A673 (cell line): ENCODE measurements at regions not wholly inside any gene's neighbourhood (a gene's known extent, or its start where the extent isn't known, plus 50 kb on each side); places are given as distances from the start of the nearest gene placed in this dataset.

ENCODE experiments used
- EZH2 ChIP-seq: fragments of 200-600 bp; sonication (generic); IDR thresholded peaks from 2 replicates; pipeline ENCODE4 v1.6.1; 2017; ENCODE audit warnings: borderline replicate concordance, low read depth, mild to moderate bottlenecking, mixed read lengths, antibody characterized with exemption, low read length; ENCODE audit not compliant: poor library complexity, severe bottlenecking
- TF ChIP-seq, protein P1 (sequence below): fragments of 300-800, 200-600 bp; sonication (generic); conservative IDR thresholded peaks from 2 replicates; pipeline ENCODE4 v1.5.1; 2017; ENCODE audit warnings: low read depth, mild to moderate bottlenecking, antibody characterized with exemption, low read length, moderate library complexity, mixed read lengths

DNA sequence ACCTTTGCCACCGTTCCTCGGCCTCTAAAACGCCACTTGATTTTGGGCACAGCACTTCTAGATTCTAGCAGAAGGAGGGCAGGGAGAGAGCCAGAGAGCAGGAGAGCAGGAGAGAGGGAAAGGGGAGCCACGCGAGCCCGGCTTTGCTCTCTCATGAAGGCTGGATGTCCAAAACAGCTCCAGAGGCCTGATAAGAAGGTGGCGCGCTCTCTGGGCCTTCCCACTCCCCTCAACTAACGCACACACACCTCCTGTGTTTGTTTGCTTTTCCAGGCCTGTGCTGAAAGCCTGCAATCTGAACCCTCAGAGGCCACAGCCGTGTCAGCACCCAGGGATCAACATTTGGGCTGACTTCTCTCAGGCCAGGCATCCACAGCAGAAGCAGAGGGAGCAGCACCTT is 184.8 kb upstream of the SOX11 start:
- TF ChIP-seq, protein P1, sequence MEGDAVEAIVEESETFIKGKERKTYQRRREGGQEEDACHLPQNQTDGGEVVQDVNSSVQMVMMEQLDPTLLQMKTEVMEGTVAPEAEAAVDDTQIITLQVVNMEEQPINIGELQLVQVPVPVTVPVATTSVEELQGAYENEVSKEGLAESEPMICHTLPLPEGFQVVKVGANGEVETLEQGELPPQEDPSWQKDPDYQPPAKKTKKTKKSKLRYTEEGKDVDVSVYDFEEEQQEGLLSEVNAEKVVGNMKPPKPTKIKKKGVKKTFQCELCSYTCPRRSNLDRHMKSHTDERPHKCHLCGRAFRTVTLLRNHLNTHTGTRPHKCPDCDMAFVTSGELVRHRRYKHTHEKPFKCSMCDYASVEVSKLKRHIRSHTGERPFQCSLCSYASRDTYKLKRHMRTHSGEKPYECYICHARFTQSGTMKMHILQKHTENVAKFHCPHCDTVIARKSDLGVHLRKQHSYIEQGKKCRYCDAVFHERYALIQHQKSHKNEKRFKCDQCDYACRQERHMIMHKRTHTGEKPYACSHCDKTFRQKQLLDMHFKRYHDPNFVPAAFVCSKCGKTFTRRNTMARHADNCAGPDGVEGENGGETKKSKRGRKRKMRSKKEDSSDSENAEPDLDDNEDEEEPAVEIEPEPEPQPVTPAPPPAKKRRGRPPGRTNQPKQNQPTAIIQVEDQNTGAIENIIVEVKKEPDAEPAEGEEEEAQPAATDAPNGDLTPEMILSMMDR: no peak
- TF ChIP-seq EZH2: no peak
